OCI-LY3 (cell line): ENCODE measurements at regions not wholly inside any gene's neighbourhood (a gene's known extent, or its start where the extent isn't known, plus 50 kb on each side); places are given as distances from the start of the nearest gene placed in this dataset.

Source experiments
- CTCF ChIP-seq: fragments of 200-600, 300-600 bp; sonication (generic); IDR thresholded peaks from 2 replicates; pipeline ENCODE4 v1.5.1; 2014; ENCODE audit warnings: antibody characterized with exemption, low read length, low read depth
- EZH2phosphoT487 ChIP-seq: fragments of 200-600 bp; shearing (Covaris generic); IDR thresholded peaks from 2 replicates; pipeline ENCODE4 v1.6.1; 2018; ENCODE audit warnings: antibody characterized with exemption, mixed run types, low read depth

DNA sequence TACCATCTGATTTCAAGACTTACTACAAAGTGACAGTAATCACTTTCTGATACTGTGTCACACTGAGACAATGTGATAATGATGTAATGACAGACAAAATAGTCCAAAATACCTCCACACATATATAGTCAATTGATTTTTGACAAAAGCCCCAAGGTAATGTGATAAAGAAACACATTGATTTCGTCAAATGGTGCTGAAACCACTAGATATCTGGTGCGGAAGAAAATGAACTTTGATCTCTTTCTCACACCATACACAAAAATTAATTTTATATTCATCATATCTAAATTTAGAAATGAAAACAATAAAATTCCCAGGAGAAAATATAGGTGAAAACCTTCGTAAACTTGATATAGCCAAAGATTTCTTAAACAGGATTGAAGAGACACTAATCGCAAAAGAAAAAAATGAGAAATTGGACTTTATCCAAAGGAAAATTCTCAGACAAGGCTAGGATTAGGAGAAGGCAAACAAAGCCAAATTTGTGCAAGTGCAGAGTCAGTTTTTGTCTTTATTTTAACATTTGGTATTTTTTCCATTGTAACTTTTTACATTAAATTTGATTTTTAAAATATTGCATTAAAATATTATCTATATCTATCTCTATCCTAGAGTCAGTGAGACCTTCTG is 739.9 kb downstream of the DIAPH3 start:
- TF ChIP-seq CTCF (no peak), EZH2phosphoT487 (no peak)
